KMS-11 (cell line): ENCODE measurements at regions not wholly inside any gene's neighbourhood (a gene's known extent, or its start where the extent isn't known, plus 50 kb on each side); places are given as distances from the start of the nearest gene placed in this dataset.

Experiments
- H2AFZ ChIP-seq: fragments of 200-600 bp; sonication (generic); 2 replicates; pipeline ENCODE4 v1.6.1; 2016; ENCODE audit warnings: antibody characterized with exemption, mixed run types, low read depth
- H3K27ac ChIP-seq: fragments of 200-600 bp; sonication (generic); 2 replicates; pipeline ENCODE4 v1.6.1; 2016; ENCODE audit warnings: mild to moderate bottlenecking, mixed run types
- H3K27me3 ChIP-seq: fragments of 200-600 bp; sonication (generic); 2 replicates; pipeline ENCODE4 v1.6.1; 2017; ENCODE audit warnings: mild to moderate bottlenecking, low read depth, mixed run types, moderate library complexity; ENCODE audit not compliant: insufficient read depth
- H3K36me3 ChIP-seq: fragments of 200-600 bp; sonication (generic); 2 replicates; pipeline ENCODE4 v1.6.1; 2017; ENCODE audit warnings: mild to moderate bottlenecking, mixed run types; ENCODE audit not compliant: insufficient read depth
- H3K4me1 ChIP-seq: fragments of 200-600 bp; sonication (generic); 2 replicates; pipeline ENCODE4 v1.6.1; 2016; ENCODE audit warnings: mild to moderate bottlenecking, low read depth, mixed run types; ENCODE audit not compliant: poor library complexity, severe bottlenecking
- H3K4me2 ChIP-seq: fragments of 200-600 bp; sonication (generic); 2 replicates; pipeline ENCODE4 v1.7.0; 2016; ENCODE audit warnings: mild to moderate bottlenecking, mixed run types
- H3K4me3 ChIP-seq: fragments of 200-600 bp; sonication (generic); IDR thresholded peaks from 2 replicates; pipeline ENCODE4 v1.6.1; 2017; ENCODE audit warnings: low read depth, low read length, mixed read lengths; ENCODE audit not compliant: insufficient read depth
- H3K79me2 ChIP-seq: fragments of 200-600 bp; sonication (generic); 2 replicates; pipeline ENCODE4 v1.6.1; 2016; ENCODE audit warnings: low read depth, mixed run types; ENCODE audit not compliant: insufficient read depth
- H3K9ac ChIP-seq: fragments of 200-600 bp; sonication (generic); 2 replicates; pipeline ENCODE4 v1.6.1; 2016; ENCODE audit warnings: mild to moderate bottlenecking, mixed run types
- H4K20me1 ChIP-seq: fragments of 200-600 bp; sonication (generic); 2 replicates; pipeline ENCODE4 v1.6.1; 2016; ENCODE audit warnings: mild to moderate bottlenecking, mixed run types; ENCODE audit not compliant: insufficient read depth
- TF ChIP-seq, protein P1 (sequence below): fragments of 200-600 bp; sonication (generic); conservative IDR thresholded peaks from 2 replicates; pipeline ENCODE4 v1.6.1; 2017; ENCODE audit warnings: low read depth, mild to moderate bottlenecking, antibody characterized with exemption, low read length, moderate library complexity, mixed read lengths

DNA sequence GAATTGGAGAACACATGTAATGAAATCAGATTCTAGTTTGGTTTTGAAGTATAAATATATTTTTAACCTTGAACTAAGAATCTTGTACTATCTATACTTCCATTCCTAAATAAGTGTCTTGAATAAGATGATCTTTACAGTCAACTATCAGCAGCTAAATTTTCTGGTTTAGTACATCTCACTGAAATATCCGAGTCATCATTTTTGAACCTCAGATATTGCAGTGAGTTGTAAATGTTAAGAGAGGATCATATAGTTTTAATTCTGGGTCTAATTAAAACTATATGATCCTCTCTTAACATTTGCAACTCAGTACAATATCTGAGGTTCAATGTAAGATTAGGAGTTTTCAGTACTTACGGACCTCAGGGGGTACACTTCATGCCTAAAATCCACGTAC, 768.8 kb upstream of the ADAMTS5 start:
- H2AFZ ChIP-seq, result no peak overlapping the region
- H3K4me1 ChIP-seq, result no peaks in the 10 kb centered on the region
- no peak overlapping the region for H3K27ac ChIP-seq
- H3K79me2 ChIP-seq, result no peaks in the 10 kb centered on the region
- H3K4me2 ChIP-seq, result no peak overlapping the region
- no peak overlapping the region for H3K9ac ChIP-seq
- no peaks in the 10 kb centered on the region for H4K20me1 ChIP-seq
- no peaks in the 10 kb centered on the region for H3K36me3 ChIP-seq
- TF ChIP-seq, protein P1, sequence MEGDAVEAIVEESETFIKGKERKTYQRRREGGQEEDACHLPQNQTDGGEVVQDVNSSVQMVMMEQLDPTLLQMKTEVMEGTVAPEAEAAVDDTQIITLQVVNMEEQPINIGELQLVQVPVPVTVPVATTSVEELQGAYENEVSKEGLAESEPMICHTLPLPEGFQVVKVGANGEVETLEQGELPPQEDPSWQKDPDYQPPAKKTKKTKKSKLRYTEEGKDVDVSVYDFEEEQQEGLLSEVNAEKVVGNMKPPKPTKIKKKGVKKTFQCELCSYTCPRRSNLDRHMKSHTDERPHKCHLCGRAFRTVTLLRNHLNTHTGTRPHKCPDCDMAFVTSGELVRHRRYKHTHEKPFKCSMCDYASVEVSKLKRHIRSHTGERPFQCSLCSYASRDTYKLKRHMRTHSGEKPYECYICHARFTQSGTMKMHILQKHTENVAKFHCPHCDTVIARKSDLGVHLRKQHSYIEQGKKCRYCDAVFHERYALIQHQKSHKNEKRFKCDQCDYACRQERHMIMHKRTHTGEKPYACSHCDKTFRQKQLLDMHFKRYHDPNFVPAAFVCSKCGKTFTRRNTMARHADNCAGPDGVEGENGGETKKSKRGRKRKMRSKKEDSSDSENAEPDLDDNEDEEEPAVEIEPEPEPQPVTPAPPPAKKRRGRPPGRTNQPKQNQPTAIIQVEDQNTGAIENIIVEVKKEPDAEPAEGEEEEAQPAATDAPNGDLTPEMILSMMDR, result no peak
- H3K4me3 ChIP-seq, result no peak overlapping the region
- H3K27me3 ChIP-seq, result no peaks in the 10 kb centered on the region

DNA sequence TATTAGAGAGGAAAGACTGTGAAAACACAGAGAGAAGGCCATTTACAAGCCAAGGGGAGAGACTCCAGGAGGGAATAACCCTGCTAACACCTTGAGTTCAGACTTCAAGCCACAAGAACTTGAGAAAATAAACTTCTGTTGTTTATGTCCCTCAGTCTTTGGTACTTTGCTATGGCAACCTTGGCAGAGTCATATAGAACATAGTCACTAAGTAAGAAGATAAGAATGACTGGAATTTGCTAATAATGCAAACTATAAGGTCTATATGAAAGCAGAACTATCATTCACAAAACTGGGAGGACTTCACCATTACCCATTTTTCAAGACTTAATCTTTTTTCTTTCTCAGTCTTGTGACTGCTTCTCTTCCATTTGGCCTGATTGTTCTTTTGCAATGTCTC, 767.3 kb upstream of the ADAMTS5 start:
- Histone ChIP-seq H3K27me3 (no peaks in the 10 kb centered on the region), H3K79me2 (no peaks in the 10 kb centered on the region), H3K4me1 (no peaks in the 10 kb centered on the region), H4K20me1 (no peaks in the 10 kb centered on the region), H2AFZ (no peak overlapping the region), H3K9ac (no peak overlapping the region), H3K4me3 (no peak overlapping the region), H3K36me3 (no peaks in the 10 kb centered on the region), H3K27ac (no peak overlapping the region), H3K4me2 (no peak overlapping the region)
- TF ChIP-seq, protein P1, result no peak

DNA sequence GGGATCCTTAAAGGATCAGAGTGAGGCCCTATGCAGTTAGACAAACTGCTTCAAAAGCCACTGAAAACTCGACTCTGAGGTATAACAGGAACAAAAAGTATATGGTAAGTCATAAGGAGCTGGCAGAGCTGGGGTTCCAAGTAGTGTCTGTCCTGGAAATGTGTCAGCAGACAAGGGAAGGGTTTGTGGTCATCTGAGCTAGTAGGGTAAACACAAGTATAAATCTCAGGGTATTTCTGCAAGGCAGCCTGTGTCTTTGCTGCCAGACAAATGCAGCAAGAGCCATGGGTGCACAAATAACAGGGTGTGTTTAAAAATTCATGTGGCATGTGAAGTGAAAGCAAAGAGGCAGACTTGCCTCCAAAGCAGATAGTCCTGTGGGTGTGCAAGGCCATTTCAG, 759.0 kb upstream of the ADAMTS5 start:
- Histone ChIP-seq H4K20me1 (no peaks in the 10 kb centered on the region), H3K4me2 (no peak overlapping the region), H3K79me2 (no peaks in the 10 kb centered on the region), H2AFZ (no peak overlapping the region), H3K27me3 (no peaks in the 10 kb centered on the region), H3K4me1 (no peaks in the 10 kb centered on the region), H3K9ac (no peak overlapping the region), H3K27ac (no peak overlapping the region), H3K4me3 (no peak overlapping the region), H3K36me3 (no peaks in the 10 kb centered on the region)
- TF ChIP-seq, protein P1, result no peak

DNA sequence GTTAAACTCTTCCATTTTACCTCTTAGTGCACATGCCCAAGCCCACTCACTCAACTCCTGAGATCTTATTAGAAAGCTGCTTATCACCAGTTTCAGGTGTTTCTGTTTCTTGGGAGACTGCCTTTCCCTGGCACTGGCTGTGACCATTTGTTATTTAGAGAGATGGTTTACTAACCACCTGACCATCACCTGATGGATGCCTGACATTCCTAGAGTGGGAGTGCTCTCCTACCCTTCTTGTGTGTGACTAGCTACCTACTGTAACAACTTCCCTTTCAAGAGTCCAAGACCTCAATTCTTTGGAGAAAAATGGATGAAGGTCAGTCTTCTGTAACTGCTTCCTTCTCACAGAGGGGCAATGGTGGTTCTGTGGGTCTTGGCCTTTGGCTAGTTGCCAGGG, 755.2 kb upstream of the ADAMTS5 start:
- TF ChIP-seq, protein P1, result no peak
- H3K4me3 ChIP-seq, result no peak overlapping the region
- H3K36me3 ChIP-seq, result no peaks in the 10 kb centered on the region
- no peaks in the 10 kb centered on the region for H3K79me2 ChIP-seq
- H4K20me1 ChIP-seq, result no peaks in the 10 kb centered on the region
- no peak overlapping the region for H2AFZ ChIP-seq
- no peak overlapping the region for H3K4me2 ChIP-seq
- H3K4me1 ChIP-seq, result no peaks in the 10 kb centered on the region
- no peak overlapping the region for H3K27ac ChIP-seq
- H3K27me3 ChIP-seq, result no peaks in the 10 kb centered on the region
- no peak overlapping the region for H3K9ac ChIP-seq

DNA sequence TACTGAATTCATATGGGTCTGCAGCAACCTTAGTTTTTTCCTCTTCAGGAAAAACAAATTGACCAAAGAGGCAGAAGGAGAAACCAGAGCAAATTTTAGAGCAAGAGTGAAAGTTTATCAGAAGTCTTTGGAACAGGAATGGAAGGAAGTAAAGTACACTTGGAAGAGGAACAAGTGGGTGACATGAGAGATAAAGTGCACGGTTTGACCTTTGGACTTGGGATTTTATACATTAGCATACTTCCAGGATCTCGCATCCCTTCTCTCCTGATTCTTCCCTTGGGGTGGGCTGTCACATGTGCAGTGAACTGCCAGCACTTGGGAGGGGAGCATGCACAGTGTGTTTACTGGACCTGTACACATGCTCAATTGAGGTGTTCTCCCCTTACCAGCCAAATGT, 754.8 kb upstream of the ADAMTS5 start:
- Histone ChIP-seq H4K20me1 (no peaks in the 10 kb centered on the region), H3K27me3 (no peaks in the 10 kb centered on the region)

More for the DNA sequence above, 754.8 kb upstream of the ADAMTS5 start:
- Histone ChIP-seq H3K79me2 (no peaks in the 10 kb centered on the region), H2AFZ (no peak overlapping the region), H3K4me1 (no peaks in the 10 kb centered on the region), H3K4me2 (no peak overlapping the region), H3K9ac (no peak overlapping the region), H3K4me3 (no peak overlapping the region), H3K27ac (no peak overlapping the region), H3K36me3 (no peaks in the 10 kb centered on the region)
- TF ChIP-seq, protein P1, result no peak
